Tibial artery (tissue), 4 donors: ENCODE measurements at regions not wholly inside any gene's neighbourhood (a gene's known extent, or its start where the extent isn't known, plus 50 kb on each side); places are given as distances from the start of the nearest gene placed in this dataset.

ENCODE experiments used
- DNase-seq, 2 donors: peaks; one replicate each; pipeline ENCODE4 v3.0.0-alpha.2; 2019
- H3K27ac ChIP-seq, 2 donors: fragments of 200-600 bp; sonication (generic) in 1 of 2; 1 replicate in 1 of 2; 2 replicates in 1 of 2; pipeline ENCODE4 v1.5.1; 2018 to 2019; ENCODE audit warnings: mild to moderate bottlenecking in 1 of 2
- H3K27me3 ChIP-seq, 2 donors: fragments of 200-600 bp; sonication (generic) in 1 of 2; one replicate each; pipeline versions ENCODE4 v1.5.1 to v1.6.0; 2016 to 2019
- H3K36me3 ChIP-seq, 3 donors: fragments of 200-600 bp; sonication (generic) in 2 of 3; one replicate each; pipeline ENCODE4 v1.5.1; 2016 to 2019; ENCODE audit warnings: mild to moderate bottlenecking in 2 of 3
- H3K4me1 ChIP-seq, 4 donors: fragments of 200-600 bp; sonication (generic) in 2 of 4; 1 replicate in 3 of 4; 2 replicates in 1 of 4; pipeline ENCODE4 v1.5.1; 2016 to 2019
- H3K4me3 ChIP-seq, 2 donors: fragments of 200-600 bp; sonication (generic) in 1 of 2; 1 replicate in 1 of 2; 2 replicates in 1 of 2; pipeline ENCODE4 v1.5.1; 2018 to 2019; ENCODE audit warnings: mild to moderate bottlenecking in 2 of 2
- H3K9me3 ChIP-seq, 3 donors: fragments of 200-600 bp; sonication (generic) in 1 of 3; one replicate each; pipeline ENCODE4 v1.5.1; 2016 to 2019
- CTCF ChIP-seq, 2 experiments: fragments of 200-600 bp in 1 of 2; fragments of 450-650 bp in 1 of 2; IDR thresholded peaks; one replicate each; pipeline ENCODE4 v1.5.1; 2017 to 2019; ENCODE audit warnings: antibody characterized with exemption in 2 of 2, mild to moderate bottlenecking in 1 of 2, moderate library complexity in 1 of 2
- intact Hi-C: fragments of 100-400 bp; cut with DNase I; formaldehyde crosslinking; loops from one replicate; pipeline ENCODE4 v1.15.0; 2023; ENCODE audit warnings: low total_unique reads

GRCh38 chr5:3177338-3177737 lies 418.3 kb upstream of the IRX1 start:
- Histone ChIP-seq H3K27ac (no peak overlapping the region), H3K9me3 (no peaks in the 10 kb centered on the region), H3K27me3 (no peaks in the 10 kb centered on the region), H3K36me3 (no peaks in the 10 kb centered on the region), H3K4me1 (no peaks in the 10 kb centered on the region), H3K4me3 (no peak overlapping the region)
- DNase-seq = no peak
- intact Hi-C loops = no loop called here
- no peak for TF ChIP-seq CTCF (IDR thresholded peaks at IDR 0.05)

- Histone ChIP-seq H3K9me3 (no peaks in the 10 kb centered on the region), H3K4me1 (no peaks in the 10 kb centered on the region), H3K4me3 (no peak overlapping the region), H3K27ac (no peak overlapping the region), H3K36me3 (no peaks in the 10 kb centered on the region), H3K27me3 (no peaks in the 10 kb centered on the region)
- intact Hi-C loops = no loop called here
- no peak for DNase-seq
- no peak for TF ChIP-seq CTCF (IDR thresholded peaks at IDR 0.05)
These were observed 420.2 kb upstream of the IRX1 start for GRCh38 chr5:3175416-3175815.

- Histone ChIP-seq H3K36me3 (no peaks in the 10 kb centered on the region), H3K27me3 (no peaks in the 10 kb centered on the region), H3K27ac (no peak overlapping the region), H3K9me3 (peaks cover 0 to 11% (median 8%) of the 10 kb centered on the region in 3 donors), H3K4me1 (no peaks in the 10 kb centered on the region), H3K4me3 (no peak overlapping the region)
- no peak for TF ChIP-seq CTCF (IDR thresholded peaks at IDR 0.05)
- intact Hi-C loops = no loop called here
- no peak for DNase-seq
These were observed 416.0 kb upstream of the IRX2 start for GRCh38 chr5:3167473-3167872.

GRCh38 chr5:3163626-3164025 lies 412.1 kb upstream of the IRX2 start:
- peaks cover 0 to 11% (median 3%) of the 10 kb centered on the region in 3 donors for H3K9me3 ChIP-seq
- no peaks in the 10 kb centered on the region for H3K4me1 ChIP-seq
- H3K27ac ChIP-seq = no peak overlapping the region
- intact Hi-C loops = no loop called here
- H3K4me3 ChIP-seq = no peak overlapping the region
- no peaks in the 10 kb centered on the region for H3K27me3 ChIP-seq
- no peak for TF ChIP-seq CTCF (IDR thresholded peaks at IDR 0.05)
- no peaks in the 10 kb centered on the region for H3K36me3 ChIP-seq
- DNase-seq = no peak

- Histone ChIP-seq H3K27me3 (no peaks in the 10 kb centered on the region), H3K4me1 (no peaks in the 10 kb centered on the region), H3K27ac (no peak overlapping the region), H3K9me3 (no peaks in the 10 kb centered on the region), H3K4me3 (no peak overlapping the region), H3K36me3 (no peaks in the 10 kb centered on the region)
- no peak for TF ChIP-seq CTCF (IDR thresholded peaks at IDR 0.05)
- intact Hi-C loops = no loop called here
- DNase-seq = no peak
These were observed 410.2 kb upstream of the IRX2 start for GRCh38 chr5:3161672-3162071.

- no peak for DNase-seq
These were observed 405.7 kb upstream of the IRX2 start for GRCh38 chr5:3157214-3157613.

More at GRCh38 chr5:3157214-3157613, 405.7 kb upstream of the IRX2 start:
- H3K9me3 ChIP-seq = no peaks in the 10 kb centered on the region
- H3K4me3 ChIP-seq = no peak overlapping the region
- H3K36me3 ChIP-seq = no peaks in the 10 kb centered on the region
- no peaks in the 10 kb centered on the region for H3K27me3 ChIP-seq
- no peak for TF ChIP-seq CTCF (IDR thresholded peaks at IDR 0.05)
- H3K27ac ChIP-seq = no peak overlapping the region
- intact Hi-C loops = no loop called here
- H3K4me1 ChIP-seq = no peaks in the 10 kb centered on the region
